Bronchial epithelial cell (primary cell): ENCODE measurements at regions not wholly inside any gene's neighbourhood (a gene's known extent, or its start where the extent isn't known, plus 50 kb on each side); places are given as distances from the start of the nearest gene placed in this dataset.

Source experiments
- DNase-seq: peaks from one replicate; pipeline ENCODE4 v3.0.0-alpha.2; 2010; ENCODE audit warnings: low read depth
- FAIRE-seq: peaks from 2 replicates; lab custom pipeline; 2011; peaks lifted over from hg19 to GRCh38; lab: Jason Lieb, UNC
- H3K27me3 ChIP-seq: 2 replicates; pipeline ENCODE4 v1.5.1; 2011; ENCODE audit warnings: low read length; ENCODE audit not compliant: control insufficient read depth, insufficient read depth
- H3K36me3 ChIP-seq: 2 replicates; pipeline ENCODE4 v1.5.1; 2011; ENCODE audit warnings: low read length; ENCODE audit not compliant: control insufficient read depth, insufficient read depth
- H3K4me3 ChIP-seq: 2 replicates; pipeline ENCODE4 v1.5.1; 2011; ENCODE audit warnings: mild to moderate bottlenecking, low read depth, low read length, control low read depth
- TF ChIP-seq, protein P1 (sequence below): IDR thresholded peaks from 2 replicates; pipeline ENCODE4 v1.5.1; 2011; ENCODE audit warnings: mild to moderate bottlenecking, moderate library complexity, low read length, control low read depth, inconsistent platforms; ENCODE audit not compliant: insufficient read depth, severe bottlenecking

DNA sequence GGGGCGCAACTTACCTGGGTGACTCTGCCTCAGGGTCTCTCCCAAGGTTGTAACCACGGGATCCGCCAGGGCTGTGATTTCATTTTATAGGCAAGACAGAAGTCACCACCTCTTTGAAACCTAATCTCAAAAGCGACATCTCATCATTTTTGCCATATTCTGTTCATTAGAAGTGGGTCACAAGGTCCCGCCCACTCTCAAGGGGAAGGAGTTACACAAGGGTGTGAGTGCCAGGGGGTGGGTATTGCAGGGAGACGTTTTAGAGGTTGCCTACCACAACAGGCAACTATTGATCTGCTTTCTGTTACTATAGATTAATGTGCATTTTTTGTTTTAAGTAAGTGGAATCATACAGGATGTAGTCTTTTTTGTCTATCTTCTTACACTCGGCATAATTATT, 56.6 kb upstream of the ADPGK start:
- TF ChIP-seq, protein P1, sequence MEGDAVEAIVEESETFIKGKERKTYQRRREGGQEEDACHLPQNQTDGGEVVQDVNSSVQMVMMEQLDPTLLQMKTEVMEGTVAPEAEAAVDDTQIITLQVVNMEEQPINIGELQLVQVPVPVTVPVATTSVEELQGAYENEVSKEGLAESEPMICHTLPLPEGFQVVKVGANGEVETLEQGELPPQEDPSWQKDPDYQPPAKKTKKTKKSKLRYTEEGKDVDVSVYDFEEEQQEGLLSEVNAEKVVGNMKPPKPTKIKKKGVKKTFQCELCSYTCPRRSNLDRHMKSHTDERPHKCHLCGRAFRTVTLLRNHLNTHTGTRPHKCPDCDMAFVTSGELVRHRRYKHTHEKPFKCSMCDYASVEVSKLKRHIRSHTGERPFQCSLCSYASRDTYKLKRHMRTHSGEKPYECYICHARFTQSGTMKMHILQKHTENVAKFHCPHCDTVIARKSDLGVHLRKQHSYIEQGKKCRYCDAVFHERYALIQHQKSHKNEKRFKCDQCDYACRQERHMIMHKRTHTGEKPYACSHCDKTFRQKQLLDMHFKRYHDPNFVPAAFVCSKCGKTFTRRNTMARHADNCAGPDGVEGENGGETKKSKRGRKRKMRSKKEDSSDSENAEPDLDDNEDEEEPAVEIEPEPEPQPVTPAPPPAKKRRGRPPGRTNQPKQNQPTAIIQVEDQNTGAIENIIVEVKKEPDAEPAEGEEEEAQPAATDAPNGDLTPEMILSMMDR = no peak
- no peak overlapping the region for H3K4me3 ChIP-seq
- no peak for FAIRE-seq
- no peaks in the 10 kb centered on the region for H3K36me3 ChIP-seq
- H3K27me3 ChIP-seq = peaks cover 1% of the 10 kb centered on the region
- no peak for DNase-seq

DNA sequence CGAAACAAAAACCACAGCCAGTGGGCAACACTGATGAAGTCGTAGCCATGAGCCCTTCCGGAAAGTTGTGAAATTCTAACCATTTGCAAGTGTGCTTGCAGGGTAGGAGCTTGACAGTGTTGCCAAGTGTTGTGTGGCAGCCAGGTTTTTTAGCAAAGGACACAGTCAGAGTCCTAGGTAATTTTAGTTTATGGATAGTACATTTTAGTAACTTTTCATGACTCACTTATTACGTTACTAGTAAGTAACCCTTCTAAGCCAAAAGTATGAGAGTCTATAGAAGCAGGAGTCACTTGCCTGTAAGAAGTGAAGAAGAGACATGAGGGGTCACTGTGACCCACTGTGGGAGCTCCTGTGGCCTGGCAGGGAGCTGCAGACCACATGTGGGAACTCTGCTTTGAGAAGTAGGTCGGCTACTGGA, 54.8 kb upstream of the ADPGK start:
- H3K4me3 ChIP-seq = no peak overlapping the region
- TF ChIP-seq, protein P1 = no peak
- no peak for FAIRE-seq
- H3K36me3 ChIP-seq = no peaks in the 10 kb centered on the region
- no peak for DNase-seq
- H3K27me3 ChIP-seq = peaks cover 1% of the 10 kb centered on the region

DNA sequence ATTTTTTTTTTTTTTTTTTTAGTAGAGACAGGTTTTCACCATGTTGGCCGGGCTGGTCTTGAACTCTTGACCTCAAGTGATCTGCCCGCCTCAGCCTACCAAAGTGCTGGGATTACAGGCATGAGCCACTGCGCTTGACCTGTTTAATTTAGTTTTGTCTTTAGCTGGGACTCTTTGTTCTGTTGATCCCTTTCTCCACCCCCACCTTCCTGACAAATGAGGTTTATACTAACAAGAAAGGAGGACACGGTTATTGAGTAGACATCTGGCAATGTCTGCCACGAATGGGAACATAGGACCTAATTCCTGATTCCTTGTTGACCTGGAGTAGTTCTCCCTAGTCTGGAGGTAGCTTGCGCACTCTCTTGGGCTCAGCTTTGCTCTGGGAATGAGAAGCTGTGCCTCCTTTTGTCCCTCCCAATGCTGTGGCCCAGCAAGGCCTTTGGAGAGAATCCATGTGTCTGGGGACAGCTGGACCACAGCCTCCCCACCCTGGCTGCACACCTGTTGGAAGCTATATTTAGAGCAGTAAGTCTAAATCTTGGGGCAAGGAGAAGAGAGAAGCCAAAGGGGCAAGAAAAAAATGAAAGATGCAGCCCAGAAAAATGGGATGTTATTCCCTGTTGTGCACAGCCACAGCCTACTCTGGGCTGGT, 53.2 kb upstream of the ADPGK start:
- Histone ChIP-seq H3K36me3 (no peaks in the 10 kb centered on the region), H3K4me3 (no peak overlapping the region), H3K27me3 (peaks cover 1% of the 10 kb centered on the region)
- DNase-seq = no peak
- FAIRE-seq = no peak
- TF ChIP-seq, protein P1 = no peak

DNA sequence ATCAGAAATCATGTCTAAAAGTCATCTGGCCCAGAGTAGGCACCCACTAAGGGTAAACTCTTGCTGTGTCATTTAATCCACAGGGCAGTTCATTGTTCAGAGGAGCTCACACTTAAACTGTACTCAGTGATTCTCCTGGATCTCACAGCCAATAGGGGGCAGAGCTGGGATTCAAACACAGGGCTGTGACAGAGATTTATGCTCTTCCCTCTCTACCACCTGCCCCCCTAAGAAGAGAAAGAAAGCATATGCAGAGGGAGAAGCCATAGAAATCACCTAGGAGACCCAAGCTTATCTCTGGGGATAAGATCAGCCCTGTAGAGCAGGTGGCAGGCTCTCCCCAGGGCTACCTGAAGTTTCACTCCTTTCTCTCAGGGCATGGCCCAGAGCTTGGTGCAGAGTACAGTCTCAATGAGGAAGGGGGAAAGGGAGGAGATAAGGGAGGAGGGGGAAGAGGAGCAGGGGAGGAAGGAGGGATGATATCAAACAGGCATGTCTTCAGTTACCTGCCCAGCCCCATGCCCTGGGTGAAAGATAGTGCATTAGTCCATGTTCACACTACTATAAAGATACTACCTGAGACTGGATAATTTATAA, 51.8 kb upstream of the ADPGK start:
- Histone ChIP-seq H3K36me3 (no peaks in the 10 kb centered on the region), H3K4me3 (no peak overlapping the region), H3K27me3 (peaks cover 1% of the 10 kb centered on the region)
- TF ChIP-seq, protein P1 = peak; percentile 53
- peak; percentile 28 for DNase-seq
- peak; percentile 28 for FAIRE-seq

DNA sequence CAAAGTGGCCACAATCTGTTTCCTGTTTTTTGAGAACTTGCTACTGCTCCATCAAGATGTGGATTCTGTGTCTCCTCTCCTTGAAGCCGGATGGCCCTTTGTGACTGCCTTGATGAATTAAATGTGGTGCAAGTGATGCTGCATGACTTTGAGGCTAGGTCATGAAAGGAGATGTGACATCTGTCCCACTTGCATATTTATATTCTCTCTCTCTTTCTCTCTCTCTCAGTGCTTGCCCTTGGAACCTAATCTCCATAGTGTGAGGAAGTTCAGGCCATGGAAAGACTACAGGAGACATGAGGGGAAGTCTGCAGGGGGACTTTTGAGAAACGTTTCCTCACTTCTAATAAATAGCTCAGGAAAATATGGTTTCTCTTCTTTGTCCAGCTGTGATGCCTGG, 50.0 kb upstream of the ADPGK start:
- DNase-seq = no peak
- H3K36me3 ChIP-seq = no peaks in the 10 kb centered on the region
- peaks cover 1% of the 10 kb centered on the region for H3K27me3 ChIP-seq
- TF ChIP-seq, protein P1 = no peak
- H3K4me3 ChIP-seq = no peak overlapping the region
- no peak for FAIRE-seq
